RCC 7860 (cell line): ENCODE measurements at regions not wholly inside any gene's neighbourhood (a gene's known extent, or its start where the extent isn't known, plus 50 kb on each side); places are given as distances from the start of the nearest gene placed in this dataset.
A peak's percentile ranks its signal among the peaks of the same experiment; 100 is the strongest.
"Not testable (repeated sequence)": the region's sequence is repeated elsewhere in the genome, so short reads cannot be mapped to it uniquely, and the experiment has no call there.

Experiments used
- DNase-seq: peaks from one replicate; pipeline ENCODE4 v3.0.0-alpha.2; 2015; ENCODE audit warnings: low spot score
- FAIRE-seq: peaks from 2 replicates; lab custom pipeline; 2012; peaks lifted over from hg19 to GRCh38; lab: Jason Lieb, UNC

- DNase-seq (no peak), FAIRE-seq (no peak)
These were observed 1156.0 kb downstream of the PCDH9 start for GRCh38 chr13:66074018-66074615.

DNA sequence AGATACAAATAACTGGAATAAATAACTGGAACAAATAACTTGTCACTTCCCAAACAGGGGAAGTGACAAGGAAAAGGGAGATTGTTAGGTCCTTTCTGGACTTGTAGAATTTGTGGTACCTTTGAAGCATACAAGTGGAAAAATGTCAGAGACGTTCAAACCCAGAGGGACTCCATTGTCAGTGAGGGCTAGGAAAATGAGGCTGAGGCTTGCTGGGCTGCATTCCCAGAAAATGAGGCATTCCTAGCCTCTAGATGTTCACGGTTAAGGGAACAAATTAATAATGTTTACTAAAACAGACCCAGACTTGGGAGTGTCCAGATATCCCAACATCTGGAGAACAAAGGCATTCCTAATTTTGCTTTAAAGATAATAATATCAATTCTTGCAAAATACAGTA lies 1158.0 kb downstream of the PCDH9 start:
- FAIRE-seq, DNase-seq: not testable (repeated sequence)

GRCh38 chr13:66071608-66072007 lies 1158.5 kb downstream of the PCDH9 start:
- no peak for FAIRE-seq

GRCh38 chr13:66071029-66071428 lies 1159.1 kb downstream of the PCDH9 start:
- FAIRE-seq: no peak
- no peak for DNase-seq

More at GRCh38 chr13:66071608-66072007, 1158.5 kb downstream of the PCDH9 start:
- DNase-seq: no peak

DNA sequence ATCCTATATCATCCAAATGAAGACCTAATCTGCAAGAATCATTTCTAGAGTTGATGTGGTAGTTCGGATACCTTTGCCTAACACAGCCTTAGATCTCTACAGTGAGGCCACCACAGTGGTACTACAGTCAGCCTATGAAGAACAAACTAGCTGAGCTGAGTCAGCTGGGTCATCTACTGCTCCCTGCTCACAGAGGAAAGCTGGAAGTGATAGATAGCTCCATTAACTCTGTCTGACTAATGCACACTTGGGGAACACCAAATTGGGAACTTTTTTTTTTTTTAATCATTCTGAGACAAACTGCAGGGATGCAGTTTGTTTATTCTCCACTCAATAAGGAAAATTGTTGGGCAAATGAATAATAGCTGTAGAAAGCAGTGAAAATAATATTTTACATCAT lies 1160.6 kb downstream of the PCDH9 start:
- DNase-seq (no peak), FAIRE-seq (no peak)

DNA sequence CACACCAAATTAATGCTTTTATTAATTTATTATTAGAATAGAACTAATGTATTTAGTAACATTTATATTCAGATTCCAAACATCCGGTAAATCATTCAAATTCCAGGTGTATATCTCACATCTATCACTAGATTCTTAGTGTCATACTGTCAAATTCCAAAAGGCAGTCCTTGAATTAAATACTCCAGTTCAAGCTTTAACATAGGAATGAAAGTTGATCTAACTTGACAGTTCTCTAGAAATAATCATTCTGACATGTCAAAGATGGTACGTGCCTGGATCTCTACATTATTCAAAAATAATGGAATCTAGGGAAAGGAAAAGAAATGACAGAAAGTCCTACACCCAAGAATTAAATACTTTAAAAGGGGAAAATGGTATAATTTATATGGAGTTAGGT lies 1161.5 kb downstream of the PCDH9 start:
- no peak for FAIRE-seq
- no peak for DNase-seq

DNA sequence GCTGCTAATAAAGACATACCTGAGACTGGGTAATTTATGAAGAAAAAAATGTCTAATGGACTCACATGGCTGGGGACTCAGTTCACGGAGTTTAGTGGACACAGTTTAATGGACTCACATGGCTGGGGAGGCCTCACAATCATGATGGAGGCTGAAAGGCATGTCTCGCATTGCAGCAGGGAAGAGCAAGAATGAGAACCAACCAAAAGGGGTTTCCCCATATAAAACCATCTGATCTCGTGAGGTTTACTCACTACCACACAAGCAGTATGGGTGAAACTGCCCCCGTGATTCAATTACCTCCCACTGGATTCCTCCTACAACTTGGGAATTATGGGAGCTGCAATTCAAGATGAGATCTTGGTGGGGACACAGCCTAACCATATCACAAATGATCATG lies 1181.2 kb downstream of the PCDH9 start:
- DNase-seq (no peak), FAIRE-seq (no peak)

GRCh38 chr13:66040506-66040905 lies 1189.6 kb downstream of the PCDH9 start:
- no peak for FAIRE-seq
- no peak for DNase-seq

- FAIRE-seq: no peak
- DNase-seq: no peak
These were observed 1193.0 kb downstream of the PCDH9 start for GRCh38 chr13:66037096-66037495.

DNA sequence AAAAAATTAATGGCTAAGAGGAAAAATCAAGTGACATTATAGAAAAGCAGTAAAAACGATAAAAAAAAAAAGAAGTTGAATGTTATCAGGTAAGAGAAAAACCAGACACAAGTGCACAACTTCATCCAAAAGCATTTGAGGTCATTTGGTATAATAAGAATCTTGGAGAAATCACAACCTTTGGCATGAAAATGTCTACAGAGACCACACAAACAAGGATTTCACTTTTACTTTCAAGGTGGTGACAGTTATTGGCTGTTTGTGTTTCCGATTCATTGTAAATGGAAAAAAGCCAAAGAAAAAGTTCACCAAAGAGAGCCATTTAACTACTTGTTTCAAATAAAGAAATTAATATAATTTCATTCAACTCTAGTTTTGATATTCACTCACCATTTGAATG lies 1193.5 kb downstream of the PCDH9 start:
- no peak for DNase-seq
- FAIRE-seq: no peak

- FAIRE-seq: no peak
- DNase-seq: no peak
These were observed 1194.0 kb downstream of the PCDH9 start for GRCh38 chr13:66036024-66036614.

DNA sequence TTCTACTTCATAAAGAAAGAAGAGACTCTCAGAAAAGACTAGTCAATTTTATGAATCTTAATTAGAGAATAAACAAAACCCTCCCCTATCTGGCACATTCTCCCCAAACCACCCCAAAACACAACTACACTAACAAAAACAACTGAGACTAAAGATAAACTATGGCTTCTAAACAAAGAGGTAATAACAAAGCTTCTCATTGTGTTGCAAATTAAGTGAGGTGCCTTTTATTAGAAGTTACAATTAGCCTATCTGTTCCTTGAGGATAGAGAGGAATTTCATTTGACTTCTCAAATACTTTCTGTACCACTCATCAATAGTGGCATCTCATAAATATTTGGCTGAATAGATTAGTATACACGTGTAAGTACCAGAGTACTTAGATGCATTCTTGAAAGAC lies 1196.2 kb downstream of the PCDH9 start:
- DNase-seq (no peak), FAIRE-seq (no peak)

GRCh38 chr13:66021846-66022245 lies 1208.3 kb downstream of the PCDH9 start:
- FAIRE-seq: no peak
- DNase-seq: no peak

DNA sequence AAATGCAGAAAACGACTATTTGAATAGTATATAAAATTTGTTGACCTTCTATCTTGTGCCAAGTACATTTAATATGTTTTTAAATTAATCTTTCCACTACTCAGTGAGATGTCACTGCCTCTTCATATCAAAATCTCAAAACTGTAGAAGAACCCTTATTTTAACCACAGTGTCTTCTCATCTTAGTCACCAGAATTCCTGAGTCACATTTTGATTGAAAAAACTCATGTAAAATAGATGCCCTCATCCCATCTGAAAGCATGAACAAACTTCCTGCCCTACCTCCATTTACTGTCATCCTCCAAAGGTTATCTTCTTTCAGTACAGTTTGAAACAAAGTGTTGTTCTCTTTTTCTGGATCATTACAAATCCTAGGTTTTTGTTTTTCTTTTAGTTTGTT lies 1215.4 kb downstream of the PCDH9 start:
- DNase-seq: no peak
- FAIRE-seq: no peak

DNA sequence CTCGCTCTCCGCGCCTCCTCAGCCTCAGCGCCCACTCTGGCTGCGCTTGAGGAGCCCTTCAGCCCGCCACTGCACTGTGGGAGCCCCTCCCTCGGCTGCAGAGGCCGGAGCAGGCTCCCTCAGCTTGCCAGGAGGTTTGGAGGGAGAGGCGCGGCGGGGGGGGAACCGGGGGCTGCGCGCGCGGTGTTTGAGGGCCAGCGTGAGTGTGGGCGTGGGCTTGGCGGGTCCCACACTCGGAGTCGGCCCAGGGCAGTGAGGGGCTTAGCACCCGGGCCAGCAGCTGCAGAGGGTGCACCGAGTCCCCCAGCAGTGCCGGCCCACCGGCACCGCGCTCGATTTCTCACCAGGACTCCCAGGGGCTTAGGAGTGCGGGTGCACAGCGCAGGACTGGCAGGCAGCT lies 1220.9 kb downstream of the PCDH9 start:
- DNase-seq (no peak), FAIRE-seq (no peak)

GRCh38 chr13:66003558-66003957 lies 1226.6 kb downstream of the PCDH9 start:
- DNase-seq (no peak), FAIRE-seq (no peak)

DNA sequence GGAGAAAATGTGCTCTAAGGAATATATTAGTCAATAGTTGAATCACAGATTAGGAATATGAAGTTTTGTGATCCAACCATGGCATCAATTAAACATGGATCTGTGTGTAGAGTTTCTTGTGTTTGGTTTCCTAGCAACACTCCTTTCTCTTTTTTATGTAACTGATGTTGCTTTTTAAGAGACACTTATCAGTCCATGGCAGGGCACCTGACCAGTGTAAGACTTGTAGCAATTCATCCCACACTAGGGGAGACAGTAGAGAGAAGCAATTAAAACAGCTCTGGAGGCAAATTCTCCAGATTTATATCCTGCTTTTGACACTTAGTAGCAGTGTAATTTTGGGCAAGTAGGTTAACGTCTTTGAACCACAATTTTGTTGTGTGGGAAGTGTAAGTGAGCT lies 1229.0 kb downstream of the PCDH9 start:
- FAIRE-seq (no peak), DNase-seq (no peak)

DNA sequence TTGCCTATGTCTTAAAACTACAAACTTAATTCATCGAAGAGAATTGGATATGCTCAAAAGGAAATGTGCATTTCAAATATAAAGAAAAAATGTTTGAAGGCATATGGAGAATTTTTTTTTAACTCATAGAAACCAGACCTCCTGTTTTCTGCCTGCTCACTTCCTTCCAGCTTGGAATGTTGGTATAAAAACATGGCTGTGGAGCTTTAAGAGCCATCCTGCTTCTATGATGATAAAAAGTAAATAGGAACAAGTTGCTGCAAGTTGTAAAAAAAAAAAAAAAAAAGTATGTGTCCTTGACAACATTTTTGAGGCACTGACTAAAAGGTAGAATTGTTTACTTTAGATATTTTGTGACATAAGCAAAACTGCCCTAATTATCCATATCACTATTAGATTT lies 1230.7 kb downstream of the PCDH9 start:
- FAIRE-seq: no peak
- DNase-seq: no peak

DNA sequence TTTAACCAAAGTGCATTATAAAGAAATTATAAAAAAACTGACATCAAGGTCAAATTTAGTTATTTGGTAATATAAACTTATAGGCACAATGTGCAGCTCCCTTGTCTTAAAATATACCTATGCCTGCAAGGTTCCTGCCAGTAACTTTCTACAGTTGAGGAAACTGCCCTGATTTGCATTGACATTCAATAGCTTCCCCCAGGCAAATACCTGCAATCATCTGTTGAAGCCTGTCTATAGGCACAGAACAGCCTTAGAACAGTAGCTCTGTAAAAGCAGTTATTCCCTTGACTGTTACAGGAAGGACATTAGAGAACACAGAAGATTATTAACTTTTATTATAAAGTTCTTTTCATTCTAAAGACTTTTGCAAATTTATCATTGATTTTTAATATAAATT lies 1239.5 kb downstream of the PCDH9 start:
- DNase-seq (no peak), FAIRE-seq (no peak)

DNA sequence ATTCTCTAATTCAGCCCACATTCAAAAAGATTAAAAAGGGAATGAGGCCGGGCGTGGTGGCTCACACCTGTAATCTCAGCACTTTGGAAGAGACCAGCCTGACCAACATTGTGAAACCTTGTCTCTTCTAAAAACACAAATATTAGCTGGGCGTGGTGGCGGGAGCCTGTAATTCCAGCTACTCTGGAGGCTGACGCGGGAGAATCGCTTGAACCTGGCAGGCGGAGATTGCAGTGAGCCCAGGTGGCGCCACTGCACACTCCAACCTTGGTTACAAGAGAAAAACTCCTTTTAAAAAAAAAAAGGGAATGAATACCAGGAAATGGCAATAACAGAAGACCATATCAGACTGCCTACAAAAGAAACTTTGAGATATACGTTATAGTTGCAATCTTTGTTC lies 1244.5 kb downstream of the PCDH9 start:
- no peak for DNase-seq
- FAIRE-seq: no peak

DNA sequence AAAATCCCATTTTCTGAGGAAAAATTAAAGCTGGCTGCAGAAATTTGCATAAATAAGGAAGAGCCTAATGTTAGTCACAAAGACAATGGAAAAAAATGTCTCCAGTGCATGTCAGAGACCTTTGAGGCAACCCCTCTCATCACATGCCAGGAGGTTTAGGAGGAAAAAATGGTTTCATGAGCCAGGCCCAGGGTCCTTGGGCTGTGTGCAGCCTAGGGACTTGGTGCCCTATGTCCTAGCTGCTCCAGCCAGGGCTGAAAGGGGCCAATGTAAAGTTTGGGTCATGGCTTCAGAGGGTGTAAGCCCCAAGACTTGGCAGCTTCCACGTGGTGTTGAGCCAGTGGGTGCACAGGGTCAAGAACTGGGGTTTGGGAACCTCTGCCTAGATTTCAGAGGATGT lies 1252.6 kb downstream of the PCDH9 start:
- no peak for FAIRE-seq
- no peak for DNase-seq

GRCh38 chr13:65971541-65971940 lies 1258.6 kb downstream of the PCDH9 start:
- no peak for DNase-seq
- FAIRE-seq: no peak

GRCh38 chr13:65966991-65967451 lies 1263.1 kb downstream of the PCDH9 start:
- FAIRE-seq: no peak
- DNase-seq: peak; percentile 13
